ENCODE measurements at regions not wholly inside any gene's neighbourhood (a gene's known extent, or its start where the extent isn't known, plus 50 kb on each side); places are given as distances from the start of the nearest gene placed in this dataset.

- TF ChIP-seq CTCF (conservative IDR thresholded peaks at IDR 0.05; ENCODE audit: low read length) (no peak), EZH2phosphoT487 (IDR thresholded peaks at IDR 0.05; ENCODE audit: borderline replicate concordance, low read depth, low read length) (no peak)
Measured at GRCh38 chr18:76643199-76643598, 148.2 kb upstream of the ZNF516 start.

Data from OCI-LY7 (cell line).